Right renal cortex interstitium (tissue), 3 donors: ENCODE measurements at regions not wholly inside any gene's neighbourhood (a gene's known extent, or its start where the extent isn't known, plus 50 kb on each side); places are given as distances from the start of the nearest gene placed in this dataset.

Experiments
- DNase-seq, 3 donors: peaks; one replicate each; pipeline ENCODE4 v3.0.0-alpha.2; 2013; ENCODE audit warnings: low read depth in 3 of 3, low spot score in 2 of 3

DNA sequence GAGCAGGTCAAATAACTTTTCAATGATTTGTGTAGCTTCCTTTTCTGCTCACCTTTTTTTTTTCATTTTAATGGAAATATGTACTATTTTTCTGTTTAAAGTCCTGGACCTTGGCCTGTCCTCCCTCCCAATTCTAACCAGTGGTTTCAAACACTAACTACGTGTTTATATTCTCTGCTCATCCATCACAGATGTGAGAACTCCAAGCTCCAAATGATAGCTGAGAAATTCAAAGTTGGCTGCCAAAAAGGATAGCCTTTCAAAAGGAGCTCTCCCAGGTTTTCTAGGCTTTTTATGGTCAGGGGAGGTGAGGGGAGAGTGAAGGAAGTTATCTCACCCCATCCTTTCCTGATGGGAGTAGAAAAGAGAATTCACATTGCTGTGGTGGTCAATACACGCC lies 486.0 kb upstream of the TBX3 start:
- no peak for DNase-seq

DNA sequence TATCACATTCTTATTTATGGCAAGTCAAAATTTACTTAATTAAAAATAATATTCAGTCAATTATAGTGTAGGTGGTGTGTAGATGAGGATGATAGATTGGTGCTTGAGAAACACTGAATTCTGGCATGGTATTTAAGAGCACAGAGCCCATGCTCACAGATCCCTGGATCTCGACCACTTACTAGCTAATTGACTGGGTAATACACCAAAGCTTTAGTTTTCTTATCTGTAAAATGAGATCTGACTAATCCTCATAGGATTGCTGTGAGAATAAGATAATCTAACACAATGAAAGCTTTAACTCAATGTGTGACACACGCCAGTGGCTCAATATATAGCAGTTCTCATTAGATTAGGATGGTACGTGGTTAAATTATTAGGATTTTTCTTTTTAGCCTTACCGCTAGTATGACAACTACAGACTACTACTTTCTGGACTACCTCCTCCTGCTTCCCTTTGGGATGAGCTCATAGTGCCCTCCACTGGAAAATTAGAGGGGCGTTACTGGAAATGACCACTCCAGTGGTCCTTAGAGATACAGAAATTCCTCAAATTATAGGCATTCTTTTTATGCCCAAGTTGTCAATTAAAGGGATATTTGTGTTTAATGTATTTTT lies 482.8 kb upstream of the TBX3 start:
- no peak for DNase-seq

DNA sequence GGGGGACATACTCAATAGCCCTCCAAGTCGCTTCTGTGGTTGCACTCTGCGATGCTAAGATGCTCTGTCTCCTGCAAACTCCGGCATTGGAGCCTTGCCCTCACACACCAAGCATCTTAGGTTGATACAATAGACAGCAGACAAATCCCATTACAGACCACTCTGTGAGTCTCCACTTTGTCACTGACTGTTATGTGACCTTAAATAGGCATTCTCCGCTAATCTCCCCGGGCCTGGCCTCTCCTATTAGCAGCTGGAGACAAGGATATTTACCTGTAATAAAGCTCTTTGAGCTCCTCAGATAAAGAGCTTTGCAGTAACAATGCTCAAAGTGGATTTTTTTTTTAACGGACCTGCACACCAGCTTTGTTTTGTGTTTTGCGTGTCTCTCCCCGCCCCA lies 479.7 kb upstream of the TBX3 start:
- no peak for DNase-seq

DNA sequence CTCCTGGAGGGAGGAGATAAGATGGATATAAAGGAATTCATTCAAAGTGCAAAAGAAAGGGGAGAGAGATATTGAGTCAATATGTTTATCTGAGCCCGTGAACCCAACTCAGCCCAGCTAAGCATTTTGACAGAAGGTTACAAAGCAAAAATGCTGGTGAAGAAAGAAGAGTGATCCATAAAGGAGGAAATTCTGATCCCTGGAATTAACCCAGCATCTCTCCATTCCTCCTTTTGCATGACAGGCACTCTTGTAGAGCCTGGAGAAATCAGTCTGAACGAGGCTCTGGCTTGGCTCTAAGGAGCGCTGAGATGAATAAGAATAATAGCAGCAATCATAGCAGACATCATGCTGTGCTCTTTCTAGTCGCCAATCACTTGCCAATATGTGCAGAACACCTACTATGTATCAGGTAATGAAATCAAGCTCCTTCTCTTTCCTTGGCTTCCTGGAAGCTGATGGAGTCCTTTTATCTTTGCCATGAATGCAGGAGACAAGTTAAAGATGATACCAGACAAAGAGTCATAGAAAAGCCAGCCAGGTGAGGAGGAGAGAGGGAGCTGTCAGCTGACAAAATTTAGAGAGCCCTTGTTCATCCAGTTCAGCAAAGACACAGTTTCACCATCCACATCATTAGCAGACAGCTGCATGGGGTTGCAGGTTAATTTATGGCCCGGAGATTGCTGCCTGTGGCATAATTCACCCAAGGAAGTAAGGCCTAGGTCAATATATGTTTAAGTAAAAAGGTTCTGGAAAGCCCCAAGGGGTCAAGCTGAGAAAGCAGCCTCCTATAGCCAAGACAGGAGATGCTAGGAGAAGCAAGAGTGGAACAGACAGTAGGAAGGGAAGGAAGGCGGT lies 476.5 kb upstream of the TBX3 start:
- no peak for DNase-seq

DNA sequence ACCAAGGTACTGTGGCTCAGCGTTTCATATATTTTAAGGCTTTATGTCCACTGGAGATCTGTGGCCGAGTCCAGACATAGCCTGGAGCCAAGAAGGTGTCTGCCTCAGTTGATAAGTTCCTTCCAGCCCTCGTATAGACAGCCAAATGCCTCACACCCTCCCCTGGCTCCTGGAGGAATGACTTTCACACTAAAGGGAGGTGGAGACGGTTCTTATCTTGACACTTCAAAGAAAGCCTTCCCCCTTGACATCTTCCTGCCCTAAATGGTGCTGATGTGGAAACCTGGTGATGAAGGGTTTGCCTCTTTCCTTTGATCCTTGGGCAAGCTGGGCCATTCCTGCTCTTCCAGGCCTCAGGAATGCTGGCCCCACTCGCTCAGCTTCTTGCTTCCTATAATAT lies 474.8 kb upstream of the TBX3 start:
- DNase-seq = no peak

DNA sequence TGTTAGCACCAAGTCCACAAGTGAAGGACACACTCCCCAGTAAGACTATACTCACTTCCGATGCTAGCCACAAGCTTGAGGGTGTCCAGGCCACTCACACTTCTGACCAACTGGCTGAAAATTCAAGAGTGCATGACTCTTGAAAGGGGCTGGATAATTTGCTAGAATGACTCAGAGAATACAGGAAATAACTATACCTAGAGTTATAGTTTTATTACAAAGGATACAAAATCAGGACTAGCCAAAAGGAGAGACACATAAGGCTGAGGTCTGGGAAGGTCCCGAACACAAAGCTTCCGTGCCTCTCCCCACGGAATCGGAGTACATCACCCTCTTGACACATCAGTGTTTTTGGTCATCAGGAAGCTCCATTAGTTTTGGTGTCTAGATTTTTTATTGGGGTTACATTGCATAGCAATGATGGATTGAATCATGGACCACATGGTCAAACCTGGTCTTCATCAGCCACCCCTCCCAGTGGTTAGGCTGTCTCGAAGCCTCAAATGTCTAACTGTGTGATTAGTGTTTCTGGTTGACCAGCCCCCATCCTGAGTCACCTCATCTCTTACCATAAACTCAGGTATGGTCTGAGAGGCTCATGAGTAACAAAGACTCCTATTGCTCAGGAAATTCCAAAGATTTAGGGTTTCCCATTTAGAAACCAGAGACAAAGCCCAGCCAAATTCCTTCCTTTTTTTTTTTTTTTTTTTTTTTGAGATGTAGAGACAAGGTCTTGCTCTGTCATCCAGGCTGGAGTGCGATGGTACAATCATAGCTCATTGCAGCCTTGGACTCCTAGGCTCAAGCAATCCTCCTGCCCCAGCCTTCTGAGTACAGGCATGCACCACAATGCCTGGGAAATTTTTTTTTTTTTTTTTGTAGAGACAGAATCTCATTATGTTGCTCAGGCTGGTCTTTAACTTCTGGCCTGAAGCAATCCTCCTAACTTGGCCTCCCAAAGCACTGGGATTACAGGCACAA lies 472.0 kb upstream of the TBX3 start:
- DNase-seq = no peak

DNA sequence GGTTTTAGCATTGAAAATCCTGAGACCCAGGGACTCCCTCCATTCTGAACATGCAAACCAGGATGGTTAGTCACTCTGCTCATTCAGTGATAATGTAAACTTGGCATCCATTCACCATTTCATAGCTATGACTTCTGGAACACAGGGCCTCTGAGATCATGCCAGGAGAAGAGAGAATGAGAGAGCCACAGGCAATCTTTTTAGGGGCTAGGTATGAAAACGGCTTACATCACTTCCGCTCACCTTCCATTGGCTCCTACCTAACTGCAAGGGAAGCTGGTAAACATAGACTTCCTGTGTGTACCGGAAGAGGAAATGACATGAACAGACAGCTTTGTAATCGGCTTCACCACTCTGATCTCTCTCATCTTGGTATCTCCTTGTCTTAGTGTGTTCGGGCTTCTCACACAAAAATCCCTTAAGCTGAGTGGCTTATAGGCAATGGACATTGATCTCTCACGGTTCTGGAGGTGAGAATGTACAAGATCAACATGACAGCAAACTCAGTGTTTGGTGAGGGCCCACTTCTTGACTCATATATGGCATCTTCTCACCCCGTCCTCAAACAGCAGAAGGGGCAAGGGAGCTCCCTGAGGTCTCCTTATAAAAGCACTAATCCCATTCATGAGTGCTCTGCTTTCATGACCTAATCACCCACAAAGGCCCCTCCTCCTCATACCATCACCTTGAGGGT lies 465.9 kb upstream of the TBX3 start:
- no peak for DNase-seq

DNA sequence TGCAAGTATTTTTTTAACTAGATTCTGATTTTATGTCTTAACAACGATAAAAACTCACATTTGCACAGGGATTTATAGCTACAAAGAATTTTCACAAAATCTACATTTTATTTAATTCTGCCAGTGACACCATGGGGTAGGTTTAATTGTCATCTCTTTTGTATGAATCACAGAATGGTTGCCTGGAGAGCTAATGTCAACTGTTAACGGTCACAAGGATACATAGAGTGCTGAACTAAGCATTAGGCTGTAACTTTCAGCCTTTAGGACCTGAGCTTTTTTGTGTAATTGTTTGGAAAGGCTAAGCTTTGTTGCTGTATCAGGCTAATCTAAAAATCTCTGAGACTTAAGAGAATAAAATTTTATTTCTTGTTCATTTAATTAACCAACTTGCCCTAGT lies 465.3 kb upstream of the TBX3 start:
- no peak for DNase-seq

DNA sequence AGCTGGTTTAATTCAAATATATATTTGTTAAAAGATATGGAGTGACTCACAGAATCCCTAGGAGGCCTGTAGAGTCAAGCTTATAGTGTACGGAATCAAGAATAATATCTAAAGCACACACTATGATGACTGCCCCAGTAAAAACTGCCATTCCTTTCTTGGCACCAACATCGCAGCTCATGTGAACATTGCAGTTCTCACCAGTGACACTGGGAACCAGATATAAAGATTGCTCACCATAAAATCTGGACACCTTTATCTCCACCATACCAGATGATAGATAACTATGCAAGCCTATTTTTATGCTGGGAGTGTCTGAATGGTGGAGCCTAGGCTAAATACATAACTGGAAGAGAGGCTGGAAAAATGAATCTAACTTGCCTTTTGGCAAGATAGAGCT lies 463.9 kb upstream of the TBX3 start:
- no peak for DNase-seq

DNA sequence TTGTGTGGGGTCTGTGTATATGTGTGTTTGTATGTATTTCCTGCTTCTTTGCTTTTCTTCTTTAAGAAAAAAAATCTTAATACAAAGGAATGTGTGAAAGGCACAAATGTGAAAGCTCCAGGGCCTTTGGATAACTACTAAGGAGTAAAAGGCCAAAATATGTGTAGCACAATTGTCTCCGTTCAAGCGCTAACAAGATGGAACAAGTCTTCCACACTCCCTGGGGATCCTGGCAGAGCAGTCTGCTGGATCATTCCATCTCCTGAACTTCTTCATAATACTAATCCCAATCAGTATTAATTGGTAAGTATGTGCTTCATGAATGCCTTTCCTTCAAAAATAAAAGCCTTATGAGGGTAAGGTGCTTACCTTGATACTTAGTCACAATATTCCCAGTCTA lies 462.5 kb upstream of the TBX3 start:
- no peak for DNase-seq

DNA sequence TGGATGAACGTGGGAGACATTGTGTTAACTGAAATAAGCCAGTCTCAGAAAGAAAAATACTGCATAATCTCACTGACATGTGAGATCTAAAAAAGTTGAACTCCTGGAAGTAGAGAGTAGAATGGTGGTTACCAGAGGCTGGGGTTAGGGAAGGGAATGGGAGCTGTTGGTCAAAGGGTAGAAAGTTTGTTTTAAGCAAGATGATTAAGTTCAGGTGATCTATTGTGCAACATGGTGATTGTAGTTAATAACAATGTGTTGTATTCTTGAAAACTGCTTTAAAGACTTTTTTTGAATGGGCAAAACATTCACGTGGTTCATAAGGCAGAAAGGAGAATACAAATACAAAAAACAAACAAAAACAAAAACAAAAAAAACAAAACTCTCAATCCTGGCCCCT lies 460.4 kb upstream of the TBX3 start:
- no peak for DNase-seq

DNA sequence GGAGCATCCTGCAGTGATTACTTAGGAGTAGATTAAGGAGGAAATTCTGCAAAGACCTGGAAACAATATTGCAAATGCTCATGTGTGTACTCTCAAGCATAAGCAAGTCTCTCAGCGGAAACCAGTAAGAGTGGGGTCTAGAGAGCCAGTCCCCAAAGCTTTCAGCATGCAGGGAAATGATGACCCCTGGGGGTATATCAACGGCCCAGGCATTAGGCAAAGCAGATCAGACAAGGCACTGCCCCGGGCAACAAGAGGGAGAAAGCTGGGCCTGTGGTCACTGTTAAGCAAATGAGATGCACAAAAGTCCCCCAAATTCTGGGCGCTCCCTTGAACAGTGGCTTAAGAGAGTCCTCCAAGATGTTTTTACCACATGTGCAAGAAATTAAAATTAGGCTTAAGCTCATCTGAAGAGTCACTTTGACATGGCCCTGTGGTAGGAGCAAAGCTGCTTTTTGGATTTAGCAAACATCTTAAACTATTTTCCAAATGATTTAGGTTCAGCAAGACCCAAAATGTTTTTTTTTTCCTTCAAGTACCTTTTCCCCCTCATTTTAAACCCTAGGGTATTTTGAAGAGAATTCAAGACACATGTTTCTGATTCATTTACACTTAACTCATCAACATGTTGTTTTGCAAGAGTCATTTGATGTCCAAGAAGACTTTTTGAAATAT lies 457.1 kb upstream of the TBX3 start:
- no peak for DNase-seq

DNA sequence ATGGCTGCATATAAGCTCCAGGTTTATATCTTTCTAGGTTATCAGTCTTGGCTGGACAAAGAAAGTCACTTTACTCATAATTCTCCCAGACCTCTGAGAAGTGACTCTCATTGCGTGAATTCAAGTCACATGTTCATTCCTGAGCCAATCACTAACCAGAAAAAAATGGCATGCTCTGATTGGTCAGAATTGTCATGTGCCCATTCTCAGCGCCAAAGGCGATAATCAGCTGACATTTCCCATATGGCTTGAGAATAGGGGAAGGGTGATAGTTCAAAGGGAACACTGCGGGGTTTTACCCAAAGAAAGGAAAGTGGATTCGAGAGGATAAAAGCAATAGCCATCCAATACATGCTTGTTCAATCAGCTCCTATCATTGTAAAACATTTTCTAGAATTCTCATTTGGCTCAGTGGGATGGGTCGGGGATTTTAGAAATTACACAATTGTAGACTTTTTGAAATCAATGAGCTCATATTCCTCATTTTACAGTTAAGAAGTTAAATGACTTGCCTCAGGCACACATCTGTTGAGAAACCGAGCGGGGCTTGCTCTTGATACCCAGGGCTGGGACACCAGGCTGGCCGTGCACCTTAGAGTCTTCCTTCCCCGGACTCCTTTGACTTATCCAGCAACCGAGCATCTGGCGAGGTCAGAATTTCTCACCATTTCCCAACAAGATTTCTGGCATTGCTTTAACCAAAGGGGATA lies 454.0 kb upstream of the TBX3 start:
- DNase-seq = no peak

DNA sequence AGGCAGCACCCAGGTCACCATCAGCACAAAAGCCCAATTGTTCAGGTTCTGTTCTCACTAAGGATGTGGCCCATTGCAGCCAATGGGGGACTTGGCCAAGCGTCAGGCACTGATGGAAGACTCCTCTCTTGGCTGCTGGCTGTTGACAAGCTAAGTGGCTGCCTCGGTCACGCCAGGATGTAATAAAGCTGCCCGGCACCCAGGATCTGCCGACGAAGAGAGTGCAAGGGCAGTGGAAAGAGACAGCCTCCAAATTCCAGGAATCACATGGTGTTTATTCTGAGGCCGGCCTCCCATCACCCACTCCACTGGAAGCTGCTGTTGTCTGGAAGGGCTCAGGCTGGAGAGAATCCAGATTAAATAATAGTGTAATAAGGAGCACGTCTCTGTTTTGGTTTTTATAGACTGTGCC lies 451.8 kb upstream of the TBX3 start:
- DNase-seq = no peak

DNA sequence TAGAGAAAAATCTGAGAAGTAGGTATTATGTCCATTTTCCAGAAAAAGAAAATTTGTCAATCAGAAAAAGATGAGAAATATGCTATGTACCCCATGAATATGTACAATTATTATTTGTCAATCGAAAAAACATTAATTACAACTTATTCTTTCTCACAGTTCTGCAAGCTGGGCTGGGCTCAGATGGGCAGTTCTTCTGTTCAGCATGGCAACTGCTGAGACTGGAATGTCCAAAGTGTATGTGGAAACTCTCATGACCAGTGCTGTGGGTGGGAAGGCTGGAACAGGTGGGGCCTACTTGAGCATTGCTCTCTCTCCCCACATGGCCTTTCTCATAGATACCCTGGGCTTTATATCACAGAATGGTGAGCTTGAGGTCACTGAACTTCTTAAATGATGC lies 450.3 kb upstream of the TBX3 start:
- DNase-seq = no peak

DNA sequence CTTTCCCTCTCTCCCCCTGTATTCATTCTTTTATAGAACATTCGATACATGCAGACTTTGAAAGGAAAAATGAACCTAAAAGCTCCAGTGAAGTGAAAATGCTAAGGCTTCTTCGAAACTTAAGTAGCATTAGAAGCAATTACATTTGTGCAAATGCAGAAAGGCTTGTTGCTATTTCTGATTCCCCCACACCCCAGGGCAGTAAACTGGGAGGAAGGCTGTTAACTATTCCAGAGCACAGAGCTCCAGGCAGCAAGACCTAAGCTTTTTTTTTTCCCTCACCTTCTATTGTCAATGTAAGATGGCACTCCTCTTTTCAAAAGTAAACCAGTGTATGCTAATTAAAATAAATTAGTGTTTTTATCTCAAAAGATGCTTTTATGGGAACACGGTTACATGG lies 448.9 kb upstream of the TBX3 start:
- no peak for DNase-seq

DNA sequence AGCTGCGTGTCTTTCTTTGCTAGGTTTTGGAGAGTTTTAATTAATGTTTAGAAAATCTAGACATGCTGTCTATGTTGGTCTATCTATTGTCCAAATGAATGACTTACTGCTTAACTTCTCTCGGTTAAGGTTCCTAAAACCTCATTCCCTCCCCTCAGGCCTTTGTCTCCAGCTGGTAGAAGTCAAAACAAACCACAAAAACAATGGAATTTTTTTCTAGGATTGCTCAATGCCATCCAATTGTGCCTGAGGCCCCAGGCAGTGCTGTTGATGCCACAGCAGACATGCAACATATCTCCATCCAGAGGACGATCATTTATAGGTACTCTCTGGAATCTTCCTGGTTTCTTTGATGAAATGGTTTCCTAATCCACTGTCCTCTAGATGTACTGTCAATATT lies 448.2 kb upstream of the TBX3 start:
- DNase-seq = no peak

DNA sequence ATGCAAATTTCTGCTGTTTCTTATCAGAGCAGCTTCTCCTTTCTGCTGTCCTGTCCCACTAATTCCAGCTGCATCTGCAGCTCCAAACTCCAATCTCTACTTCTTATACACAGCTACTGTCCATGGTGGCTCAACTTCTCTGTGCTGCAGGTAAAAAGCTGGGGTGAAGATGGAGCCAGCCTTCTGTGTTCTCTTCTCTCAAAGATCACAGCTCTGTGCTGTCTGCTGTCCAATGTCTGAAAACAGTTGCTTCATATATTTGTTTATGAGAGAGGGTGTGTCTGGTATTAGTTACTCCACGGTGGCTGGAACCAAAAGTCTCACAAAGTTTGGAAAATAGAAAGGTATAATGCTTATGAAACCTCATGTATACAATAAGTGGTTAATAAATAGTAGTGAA lies 445.8 kb upstream of the TBX3 start:
- no peak for DNase-seq

DNA sequence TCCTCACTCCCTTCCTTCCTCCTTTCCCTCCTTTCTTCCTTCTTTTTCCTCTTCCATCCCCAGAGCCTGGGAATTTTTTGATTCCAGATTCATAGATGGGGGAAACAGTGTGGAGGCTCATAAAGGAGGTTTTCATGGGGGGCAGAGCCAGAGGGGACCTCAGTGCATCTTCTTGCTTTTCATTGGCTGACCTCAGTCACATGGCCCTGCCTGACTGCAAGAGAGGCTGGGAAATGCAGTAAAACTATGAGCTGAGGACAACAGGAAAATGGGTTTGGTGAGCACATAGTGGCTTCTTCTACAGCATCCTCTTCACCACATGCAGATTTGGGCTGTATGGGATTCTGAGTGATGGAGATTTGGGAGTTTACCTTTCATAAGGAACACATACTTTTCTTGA lies 437.1 kb upstream of the TBX3 start:
- no peak for DNase-seq
